Breast epithelium (tissue), 3 donors: ENCODE measurements at regions not wholly inside any gene's neighbourhood (a gene's known extent, or its start where the extent isn't known, plus 50 kb on each side); places are given as distances from the start of the nearest gene placed in this dataset.

ENCODE experiments used
- POLR2A ChIP-seq: fragments of 450-650 bp; IDR thresholded peaks from one replicate; pipeline ENCODE4 v1.6.1; 2016; ENCODE audit warnings: antibody characterized with exemption, mild to moderate bottlenecking, moderate library complexity
- TF ChIP-seq, protein P1 (sequence below), 3 donors: fragments of 450-650 bp; IDR thresholded peaks; one replicate each; pipeline ENCODE4 v1.5.1; 2016 to 2017; ENCODE audit warnings: antibody characterized with exemption in 3 of 3, mild to moderate bottlenecking in 3 of 3, moderate library complexity in 3 of 3

DNA sequence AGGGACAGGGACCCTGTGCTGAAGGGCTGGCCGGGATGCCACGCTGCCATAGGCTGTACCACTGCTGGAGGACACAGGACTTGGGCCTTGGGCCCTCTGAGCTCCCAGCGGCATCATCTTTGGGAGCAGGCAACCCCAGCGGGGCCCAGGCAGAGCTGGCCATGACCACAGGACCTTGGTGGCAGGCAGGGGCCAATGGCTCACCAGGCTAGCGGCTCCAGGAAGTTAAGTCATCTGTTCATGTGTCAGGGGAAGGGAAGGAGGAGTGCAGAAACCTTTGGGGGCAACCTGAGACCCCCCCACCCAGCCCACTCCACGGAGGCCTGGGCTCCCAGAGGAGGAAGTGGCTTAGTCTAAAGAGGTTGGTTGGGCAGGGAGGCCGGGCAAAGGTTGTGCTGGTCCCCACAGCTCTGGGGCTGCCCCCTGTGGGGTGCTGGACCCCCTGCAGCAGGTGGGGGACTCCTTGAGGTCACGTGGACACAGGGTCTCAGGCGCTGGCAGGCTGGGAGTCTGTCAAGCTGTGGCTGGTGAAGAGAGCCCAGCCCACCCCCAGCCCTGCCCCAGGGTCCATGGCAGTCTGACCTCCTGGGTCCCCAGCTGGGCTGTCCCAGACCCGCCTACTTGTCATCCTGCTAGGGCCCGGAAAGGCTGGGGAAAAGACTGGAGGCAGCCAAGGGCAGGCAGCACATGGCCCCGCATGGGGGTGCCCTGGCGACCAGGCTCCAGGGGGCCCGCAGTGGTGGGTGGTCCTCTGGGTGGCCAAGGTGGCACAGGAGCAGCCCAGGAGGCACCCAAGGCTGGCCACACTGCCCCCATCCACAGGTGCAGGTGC, 184.3 kb downstream of the IGLL1 start:
- TF ChIP-seq, protein P1, sequence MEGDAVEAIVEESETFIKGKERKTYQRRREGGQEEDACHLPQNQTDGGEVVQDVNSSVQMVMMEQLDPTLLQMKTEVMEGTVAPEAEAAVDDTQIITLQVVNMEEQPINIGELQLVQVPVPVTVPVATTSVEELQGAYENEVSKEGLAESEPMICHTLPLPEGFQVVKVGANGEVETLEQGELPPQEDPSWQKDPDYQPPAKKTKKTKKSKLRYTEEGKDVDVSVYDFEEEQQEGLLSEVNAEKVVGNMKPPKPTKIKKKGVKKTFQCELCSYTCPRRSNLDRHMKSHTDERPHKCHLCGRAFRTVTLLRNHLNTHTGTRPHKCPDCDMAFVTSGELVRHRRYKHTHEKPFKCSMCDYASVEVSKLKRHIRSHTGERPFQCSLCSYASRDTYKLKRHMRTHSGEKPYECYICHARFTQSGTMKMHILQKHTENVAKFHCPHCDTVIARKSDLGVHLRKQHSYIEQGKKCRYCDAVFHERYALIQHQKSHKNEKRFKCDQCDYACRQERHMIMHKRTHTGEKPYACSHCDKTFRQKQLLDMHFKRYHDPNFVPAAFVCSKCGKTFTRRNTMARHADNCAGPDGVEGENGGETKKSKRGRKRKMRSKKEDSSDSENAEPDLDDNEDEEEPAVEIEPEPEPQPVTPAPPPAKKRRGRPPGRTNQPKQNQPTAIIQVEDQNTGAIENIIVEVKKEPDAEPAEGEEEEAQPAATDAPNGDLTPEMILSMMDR (IDR thresholded peaks at IDR 0.05) = no peak
- TF ChIP-seq POLR2A = no peak
